HG03095 (cell line): ENCODE measurements at regions not wholly inside any gene's neighbourhood (a gene's known extent, or its start where the extent isn't known, plus 50 kb on each side); places are given as distances from the start of the nearest gene placed in this dataset.

Experiments
- ATAC-seq: cut with Tn5 transposase; IDR thresholded peaks from one replicate; pipeline ENCODE4 v1.9.1; 2021; ENCODE audit warnings: moderate library complexity; ENCODE audit not compliant: unreplicated experiment

DNA sequence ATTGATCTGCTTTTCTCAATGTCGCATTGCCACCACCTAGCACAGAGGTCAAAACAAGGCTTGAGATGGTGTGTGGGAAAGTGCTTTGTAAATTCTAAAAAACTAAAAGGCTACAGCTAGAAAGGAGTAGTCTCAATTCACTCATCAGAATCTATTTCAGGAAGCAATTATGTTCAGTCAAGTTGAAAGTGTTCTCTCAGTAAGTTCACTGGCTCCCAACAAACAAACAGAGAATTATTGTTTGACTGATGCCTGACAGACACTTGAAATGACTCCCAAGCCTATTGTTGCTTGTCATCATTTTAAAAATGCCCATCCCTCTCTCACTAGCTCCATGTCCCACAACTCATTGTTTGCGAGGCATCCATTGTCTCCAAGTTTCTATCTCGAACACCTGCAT lies 419.6 kb upstream of the CPEB2 start:
- ATAC-seq, result no peak

DNA sequence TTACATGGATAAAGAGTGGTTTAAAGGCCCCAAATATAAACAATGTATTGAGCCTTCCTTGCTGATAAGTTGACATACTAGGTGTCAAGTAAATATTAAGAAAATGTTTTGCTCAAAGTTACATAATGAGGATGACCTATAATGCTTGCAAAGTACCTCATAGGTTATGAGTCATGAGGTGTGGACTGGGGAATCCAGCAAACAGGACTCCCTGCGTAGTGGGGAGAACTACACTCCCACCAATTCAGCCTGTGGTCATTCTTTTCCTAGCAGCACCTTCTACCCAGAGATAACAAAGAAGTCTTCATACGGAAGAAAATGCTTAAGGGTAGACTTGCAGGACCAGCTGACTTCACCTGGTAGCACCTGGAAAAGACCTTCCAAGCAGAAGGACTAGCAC lies 418.9 kb upstream of the CPEB2 start:
- no peak for ATAC-seq

- peak; percentile 53 for ATAC-seq
Measured at GRCh38 chr4:14583752-14584151, 418.5 kb upstream of the CPEB2 start.

- ATAC-seq, result no peak
Measured at GRCh38 chr4:14592950-14593349, 409.3 kb upstream of the CPEB2 start.

- ATAC-seq, result no peak
Measured at GRCh38 chr4:14596028-14596427, 406.3 kb upstream of the CPEB2 start.

GRCh38 chr4:14596437-14596836 lies 405.8 kb upstream of the CPEB2 start:
- ATAC-seq, result no peak

DNA sequence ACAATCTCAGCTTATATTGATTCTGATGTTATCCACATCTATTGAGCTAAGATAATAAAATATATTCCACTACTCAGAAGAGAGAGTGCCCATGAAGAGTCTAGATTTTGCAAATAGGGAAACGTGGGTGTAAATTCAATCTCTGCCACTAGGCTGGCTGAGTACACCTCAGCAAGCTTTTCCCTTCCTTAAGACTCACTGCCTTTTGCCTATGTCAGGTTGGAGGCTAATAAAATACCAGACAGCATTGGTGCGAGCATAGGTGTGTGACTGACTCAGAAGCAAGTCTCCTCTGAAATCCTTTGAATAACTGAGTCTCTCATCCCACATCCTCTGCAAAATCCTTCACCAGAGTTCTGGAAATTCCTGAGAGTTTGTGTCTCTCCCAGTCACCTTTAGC lies 405.4 kb upstream of the CPEB2 start:
- ATAC-seq, result no peak

DNA sequence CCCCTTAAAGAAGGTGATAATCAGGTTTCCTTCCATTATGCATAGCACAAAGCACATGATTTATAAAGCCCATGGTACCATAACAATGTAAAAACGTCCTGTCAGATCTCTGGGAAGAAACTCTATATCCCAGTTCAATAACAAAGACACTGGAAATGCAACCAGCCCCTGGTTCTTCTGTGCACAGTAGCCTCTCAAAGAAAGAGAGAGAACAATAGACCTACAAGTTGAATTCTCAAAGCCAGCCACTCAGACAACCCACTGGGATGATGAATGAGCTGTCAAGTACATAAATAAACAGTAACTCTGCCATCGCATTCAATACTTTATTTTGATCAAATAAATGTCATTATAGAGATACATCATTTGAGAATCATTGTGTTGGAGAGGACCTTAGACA lies 400.1 kb upstream of the CPEB2 start:
- ATAC-seq, result no peak

DNA sequence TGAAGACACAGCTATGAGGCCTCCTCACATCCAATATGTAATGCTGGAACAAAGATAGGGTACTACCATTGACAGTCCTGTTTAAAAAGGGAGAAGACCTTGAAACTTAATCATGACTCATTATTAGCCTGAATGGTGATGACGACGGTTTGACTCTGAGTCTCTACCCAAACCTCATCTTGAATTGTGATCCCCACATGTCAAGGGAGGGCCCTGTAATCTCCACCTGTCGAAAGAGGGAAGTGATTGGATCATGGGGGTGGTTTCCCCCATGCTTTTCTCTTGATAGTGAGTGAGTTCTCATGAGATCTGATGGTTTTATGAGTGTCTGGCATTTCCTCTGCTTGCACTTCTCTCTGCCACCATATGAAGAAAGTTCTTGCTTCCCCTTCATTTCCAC lies 395.3 kb upstream of the CPEB2 start:
- no peak for ATAC-seq

DNA sequence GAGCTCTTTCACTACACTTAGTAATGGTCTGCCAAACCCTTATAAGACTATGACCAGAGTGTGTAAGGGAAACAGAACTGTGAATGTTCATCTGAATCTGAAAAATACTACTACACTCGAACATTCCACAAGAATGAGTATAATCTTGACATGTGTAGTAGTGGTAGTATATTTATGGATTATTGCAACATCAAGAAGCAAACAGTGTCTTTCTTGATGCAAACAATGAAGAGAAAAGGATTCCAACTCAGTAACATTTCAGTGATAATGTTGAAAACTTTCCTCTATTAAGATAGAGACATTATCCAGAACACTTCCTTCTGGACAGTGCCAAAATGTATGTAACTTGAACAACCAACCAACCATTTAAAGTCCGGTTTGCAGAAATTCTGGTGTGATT lies 394.7 kb upstream of the CPEB2 start:
- no peak for ATAC-seq

GRCh38 chr4:14608630-14609029 lies 393.7 kb upstream of the CPEB2 start:
- no peak for ATAC-seq

GRCh38 chr4:14614840-14615239 lies 387.4 kb upstream of the CPEB2 start:
- ATAC-seq, result no peak

- ATAC-seq, result no peak
Measured at GRCh38 chr4:14615671-14616070, 386.6 kb upstream of the CPEB2 start.

GRCh38 chr4:14620567-14621141 lies 381.6 kb upstream of the CPEB2 start:
- ATAC-seq, result no peak

DNA sequence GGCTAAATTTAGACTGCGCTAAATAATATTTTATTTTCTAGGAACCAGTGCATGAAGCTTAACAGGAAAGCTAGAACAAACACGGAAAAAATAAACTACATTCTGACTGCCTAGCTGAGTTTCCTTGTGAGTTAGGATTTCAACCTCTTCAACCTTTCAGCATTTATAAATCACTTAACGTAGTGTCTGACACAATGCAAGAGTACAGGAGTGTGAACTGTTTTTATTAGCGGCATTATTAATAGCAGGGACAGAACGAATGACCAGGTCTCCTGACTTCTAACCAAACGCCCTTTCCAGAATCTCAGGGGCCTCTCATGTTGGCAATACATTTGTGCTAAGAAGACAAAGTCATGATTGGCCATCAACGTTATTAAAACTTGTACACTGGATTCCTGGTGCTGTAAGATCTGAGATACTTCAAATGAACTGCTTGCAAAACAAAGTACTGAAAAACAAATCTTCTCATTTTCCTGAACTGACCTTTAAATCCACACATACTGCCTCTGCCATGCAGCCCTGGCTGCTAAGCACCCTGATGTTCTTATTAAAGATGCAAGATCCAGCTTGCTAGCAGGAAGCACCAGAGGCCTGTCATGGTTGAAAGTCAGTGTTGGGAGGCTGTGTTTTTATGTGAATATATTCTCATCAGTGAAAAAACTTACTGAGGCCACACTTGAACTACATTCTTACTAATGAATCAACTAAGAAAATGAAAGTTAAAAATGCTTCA lies 380.4 kb upstream of the CPEB2 start:
- ATAC-seq, result no peak

DNA sequence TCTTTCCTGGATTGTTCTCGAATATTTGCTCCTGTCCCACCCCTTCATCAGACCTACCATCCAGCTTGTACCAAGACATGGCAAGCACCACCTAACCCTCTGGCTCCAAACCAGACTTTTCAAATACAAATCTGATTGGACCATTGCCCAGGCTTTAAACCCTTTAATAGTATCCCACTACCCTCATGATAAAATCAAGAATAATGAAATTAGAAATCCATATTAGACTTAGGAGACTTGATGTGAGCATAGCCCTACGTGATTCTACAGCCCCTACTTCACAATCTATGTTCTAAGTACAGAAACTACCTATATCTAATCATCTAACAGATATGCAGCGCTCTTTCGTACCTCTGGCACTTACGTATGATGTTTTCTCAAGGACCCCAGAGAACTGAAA lies 375.2 kb upstream of the CPEB2 start:
- ATAC-seq, result no peak

DNA sequence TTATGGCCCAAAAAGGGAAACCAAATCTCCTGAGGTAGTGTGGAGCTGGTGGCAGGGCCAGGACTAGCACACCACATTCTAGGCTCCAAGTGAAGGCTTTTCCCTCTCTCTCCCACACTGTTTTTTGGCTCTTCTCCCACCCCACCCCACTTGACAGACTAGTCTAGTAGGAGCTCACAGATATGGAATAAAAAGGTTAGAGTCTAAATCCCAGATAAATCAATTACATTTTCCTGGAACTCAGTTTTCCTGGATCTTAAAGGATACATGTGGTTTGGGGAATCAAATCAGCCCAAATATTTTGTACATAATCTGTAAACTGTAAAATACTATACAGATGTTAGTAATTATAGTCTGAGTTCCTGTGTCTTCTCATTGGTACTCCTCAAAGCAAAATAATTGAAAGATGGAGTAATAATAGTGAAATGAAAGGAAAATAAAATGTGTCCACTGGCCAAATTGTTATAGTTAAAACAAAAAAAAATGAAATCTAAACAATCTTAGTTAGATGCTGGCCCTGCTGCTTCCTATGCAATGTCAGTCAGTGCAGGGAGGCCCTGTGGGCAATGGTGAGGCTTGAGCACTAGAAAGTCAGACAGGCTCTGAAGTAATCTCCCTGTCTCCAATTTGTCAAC lies 370.4 kb upstream of the CPEB2 start:
- no peak for ATAC-seq

DNA sequence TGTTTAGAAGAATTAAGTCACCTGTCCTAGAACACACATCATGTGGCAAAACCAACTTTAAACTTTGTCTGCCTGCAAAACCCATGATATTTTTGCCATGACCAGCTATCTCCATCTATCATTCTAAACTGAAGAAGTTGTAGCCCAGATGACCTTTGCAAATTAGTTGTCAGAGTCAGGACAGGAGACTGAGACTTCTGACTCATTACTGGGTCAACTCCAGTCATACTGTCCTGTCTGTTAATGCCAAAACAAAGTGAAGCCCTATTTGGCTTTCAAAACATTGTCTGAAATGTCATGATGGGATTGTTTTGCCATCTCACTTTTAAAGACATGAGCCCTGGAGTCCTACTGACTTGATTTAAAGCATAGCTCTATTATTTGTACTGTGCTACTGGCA lies 365.7 kb upstream of the CPEB2 start:
- no peak for ATAC-seq

DNA sequence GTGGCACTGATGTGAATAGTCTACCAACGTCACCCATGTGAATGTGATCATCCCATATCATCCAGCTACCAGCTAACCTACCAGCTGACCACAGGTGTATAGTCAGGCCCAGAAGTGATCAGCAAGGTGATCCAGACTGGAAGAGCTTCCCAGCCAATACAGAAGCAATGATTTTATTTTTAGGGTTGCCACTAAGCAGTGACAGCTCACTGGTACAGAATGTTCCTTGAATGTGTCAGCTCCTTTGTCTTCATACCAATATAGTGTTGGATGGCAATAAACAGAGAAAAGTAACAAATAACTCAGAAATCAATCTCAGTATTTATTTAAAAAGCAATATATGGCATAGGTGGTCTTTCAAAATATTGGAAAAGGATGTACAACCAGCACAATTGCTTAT lies 361.8 kb upstream of the CPEB2 start:
- ATAC-seq, result no peak

- no peak for ATAC-seq
Measured at GRCh38 chr4:14641871-14642270, 360.4 kb upstream of the CPEB2 start.

DNA sequence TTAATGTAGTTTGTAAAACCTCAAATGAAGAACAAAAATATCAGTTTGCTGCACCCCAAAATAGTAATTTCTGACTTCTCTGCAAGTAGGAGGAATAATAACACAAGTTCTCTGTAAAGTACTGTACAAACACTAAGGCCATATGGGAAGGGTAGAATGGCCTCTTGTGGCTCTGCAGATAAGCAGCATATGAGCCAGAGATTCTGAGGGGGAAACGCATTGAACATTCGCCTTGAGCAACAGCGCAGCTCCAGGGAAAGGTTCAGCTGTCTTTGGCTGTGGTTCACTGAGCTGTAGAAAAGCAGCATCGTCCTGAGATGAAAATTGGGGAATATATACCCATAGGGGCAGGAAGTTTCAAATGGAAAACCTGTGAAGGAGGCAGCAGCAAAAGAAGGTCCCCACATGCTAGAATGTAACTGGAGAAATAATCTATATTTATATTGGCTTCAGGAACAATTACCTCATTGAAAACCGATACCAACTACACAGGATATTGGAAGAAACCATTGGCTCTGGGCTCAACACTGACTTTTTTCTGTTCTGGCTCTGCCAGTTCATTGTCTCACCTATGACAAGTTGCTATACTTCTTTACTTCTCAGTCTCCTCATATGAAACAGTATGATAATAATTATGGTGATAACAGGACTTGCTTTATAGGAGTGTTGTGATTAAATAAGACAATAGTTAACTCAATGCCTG lies 357.6 kb upstream of the CPEB2 start:
- ATAC-seq, result no peak

- no peak for ATAC-seq
Measured at GRCh38 chr4:14646831-14647230, 355.4 kb upstream of the CPEB2 start.
